ENCODE measurements at regions not wholly inside any gene's neighbourhood (a gene's known extent, or its start where the extent isn't known, plus 50 kb on each side); places are given as distances from the start of the nearest gene placed in this dataset.

DNA sequence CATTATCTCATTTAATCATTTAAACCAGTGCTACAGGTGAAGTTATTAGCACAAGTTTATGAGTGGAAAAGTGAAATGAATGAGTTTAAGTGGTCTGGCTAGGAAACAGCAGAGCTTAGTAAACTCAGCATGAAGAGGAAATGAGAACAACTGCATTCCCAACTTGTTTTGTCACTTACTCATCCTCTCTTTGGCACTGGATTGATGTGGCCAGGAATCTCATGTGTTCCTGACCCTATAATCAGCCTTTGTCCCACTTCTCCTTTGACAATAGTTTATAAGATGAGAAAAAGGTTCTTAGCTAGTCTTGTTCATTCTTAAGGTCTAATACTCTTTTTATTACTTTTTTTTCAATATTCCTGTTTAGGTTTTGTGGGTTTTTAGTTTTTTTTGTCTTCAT lies 559.2 kb upstream of the TLE4 start:
- TF ChIP-seq CTCF (IDR thresholded peaks at IDR 0.05) (no peak), POLR2A (IDR thresholded peaks at IDR 0.05) (no peak)

Measured in ovary (tissue), 3 donors.